ENCODE measurements at regions not wholly inside any gene's neighbourhood (a gene's known extent, or its start where the extent isn't known, plus 50 kb on each side); places are given as distances from the start of the nearest gene placed in this dataset.

GRCh38 chr6:102717737-102718456, 1324.4 kb downstream of the GRIK2 start:
- DNase-seq (ENCODE audit: low read depth in 2 of 3, low spot score in 1 of 3), result no peak

GRCh38 chr6:102717252-102717651, 1323.7 kb downstream of the GRIK2 start:
- no peak for DNase-seq (ENCODE audit: low read depth in 2 of 3, low spot score in 1 of 3)

DNA sequence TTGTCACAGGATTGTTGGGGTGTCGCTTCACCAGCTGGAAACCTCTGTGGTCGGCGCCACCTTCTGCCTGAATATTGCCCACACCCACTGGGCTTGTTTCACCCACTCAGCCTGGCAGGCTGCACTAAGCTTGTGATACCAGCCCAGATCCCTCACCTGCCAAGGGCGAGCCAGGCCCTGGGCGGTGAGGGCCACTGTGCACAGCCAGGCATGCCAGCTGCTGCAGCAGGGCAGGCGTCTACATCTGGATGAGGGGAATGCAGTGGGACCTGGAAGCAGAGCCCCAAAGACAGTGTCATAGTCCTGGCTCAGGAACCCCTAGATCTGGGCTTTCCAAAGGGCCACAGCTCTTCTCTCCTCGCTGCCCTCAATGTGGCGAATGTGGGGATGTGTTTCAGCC, 1307.5 kb downstream of the GRIK2 start:
- no peak for DNase-seq (ENCODE audit: low read depth in 2 of 3, low spot score in 1 of 3)

- DNase-seq (ENCODE audit: low read depth in 2 of 3, low spot score in 1 of 3), result no peak
Observed at GRCh38 chr6:102686461-102686860, 1293.0 kb downstream of the GRIK2 start.

DNA sequence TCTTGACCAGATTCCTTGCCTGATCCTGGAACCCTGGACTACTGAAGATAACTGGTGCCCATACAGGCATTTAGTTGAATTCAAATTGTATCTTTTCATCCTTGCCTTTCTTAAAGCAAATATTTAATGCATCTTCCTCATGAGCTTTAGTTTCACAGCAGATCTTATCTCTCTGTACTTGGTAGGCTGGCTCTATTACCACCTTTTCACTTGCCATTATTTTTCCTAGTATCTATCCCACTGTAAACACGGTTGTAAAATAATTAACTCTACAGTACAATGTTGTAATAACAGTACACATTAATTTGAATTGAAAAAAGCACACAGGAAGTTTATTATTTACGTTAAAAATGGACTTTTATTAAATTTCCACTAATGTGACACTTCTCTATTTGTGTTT, 1286.9 kb downstream of the GRIK2 start:
- DNase-seq (ENCODE audit: low read depth in 2 of 3, low spot score in 1 of 3), result no peak

GRCh38 chr6:102679865-102680264, 1286.4 kb downstream of the GRIK2 start:
- DNase-seq (ENCODE audit: low read depth in 2 of 3, low spot score in 1 of 3), result no peak

DNA sequence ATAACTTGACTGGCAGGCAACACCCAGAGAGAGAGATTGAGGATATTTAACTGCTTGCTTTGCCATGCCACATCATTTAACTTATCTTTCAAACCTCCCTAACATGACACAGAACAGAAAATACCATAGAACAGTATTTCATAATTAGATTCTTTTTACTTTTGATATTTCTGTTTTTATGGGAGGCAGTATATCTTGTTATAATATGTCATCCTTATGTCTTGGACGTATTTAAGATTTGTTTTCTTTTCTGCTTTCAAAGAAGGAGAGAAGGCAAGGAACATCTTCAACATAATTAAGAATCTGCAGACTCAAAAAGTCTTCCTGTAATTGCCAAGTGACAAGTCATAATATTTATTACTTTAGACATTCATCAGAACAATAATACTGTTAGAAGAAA, 1283.7 kb downstream of the GRIK2 start:
- DNase-seq (ENCODE audit: low read depth in 2 of 3, low spot score in 1 of 3), result no peak

DNA sequence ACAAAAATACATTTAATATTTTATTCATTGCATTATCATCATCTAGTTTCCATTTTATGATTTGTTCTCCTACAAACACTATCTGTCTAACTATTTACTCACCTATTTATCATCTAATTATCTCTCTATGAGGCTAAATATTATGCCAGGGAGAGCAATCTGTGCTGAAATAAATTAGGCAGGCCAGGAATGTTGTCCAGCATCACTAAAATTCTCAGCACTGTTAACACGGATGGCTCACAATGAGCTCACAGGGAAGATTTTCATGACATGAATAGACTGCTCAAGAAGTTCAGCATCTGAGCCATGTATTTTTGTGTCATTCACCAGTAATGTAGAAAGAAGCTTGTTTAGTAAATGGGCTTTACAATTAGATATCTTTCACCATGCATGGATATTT, 1277.2 kb downstream of the GRIK2 start:
- no peak for DNase-seq (ENCODE audit: low read depth in 2 of 3, low spot score in 1 of 3)

- no peak for DNase-seq (ENCODE audit: low read depth in 2 of 3, low spot score in 1 of 3)
Observed at GRCh38 chr6:102662851-102663250, 1269.3 kb downstream of the GRIK2 start.

- DNase-seq (ENCODE audit: low read depth in 2 of 3, low spot score in 1 of 3), result no peak
Observed at GRCh38 chr6:102660303-102660702, 1266.8 kb downstream of the GRIK2 start.

- no peak for DNase-seq (ENCODE audit: low read depth in 2 of 3, low spot score in 1 of 3)
Observed at GRCh38 chr6:102655823-102656222, 1262.3 kb downstream of the GRIK2 start.

DNA sequence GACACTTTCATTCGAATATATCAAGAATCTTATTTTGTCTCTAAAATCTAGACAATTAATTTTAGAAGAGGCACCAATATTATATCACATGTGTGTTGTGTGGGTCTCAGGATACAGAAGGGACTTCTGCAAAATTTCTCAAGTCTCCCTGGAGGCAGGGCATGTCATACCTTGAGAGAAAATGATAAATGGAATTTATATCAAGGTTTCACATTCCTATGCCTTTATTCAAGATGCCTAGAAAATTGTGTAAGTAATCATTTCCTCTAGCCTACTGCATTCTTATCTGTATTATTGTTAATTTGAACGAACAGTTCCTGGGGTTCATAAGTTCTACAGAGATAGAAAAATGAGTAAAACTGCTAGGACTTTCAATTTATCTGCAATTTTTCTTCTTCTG, 1247.9 kb downstream of the GRIK2 start:
- no peak for DNase-seq (ENCODE audit: low read depth in 2 of 3, low spot score in 1 of 3)

GRCh38 chr6:102631921-102632320, 1238.4 kb downstream of the GRIK2 start:
- no peak for DNase-seq (ENCODE audit: low read depth in 2 of 3, low spot score in 1 of 3)

GRCh38 chr6:102623201-102623600, 1229.7 kb downstream of the GRIK2 start:
- no peak for DNase-seq (ENCODE audit: low read depth in 2 of 3, low spot score in 1 of 3)

DNA sequence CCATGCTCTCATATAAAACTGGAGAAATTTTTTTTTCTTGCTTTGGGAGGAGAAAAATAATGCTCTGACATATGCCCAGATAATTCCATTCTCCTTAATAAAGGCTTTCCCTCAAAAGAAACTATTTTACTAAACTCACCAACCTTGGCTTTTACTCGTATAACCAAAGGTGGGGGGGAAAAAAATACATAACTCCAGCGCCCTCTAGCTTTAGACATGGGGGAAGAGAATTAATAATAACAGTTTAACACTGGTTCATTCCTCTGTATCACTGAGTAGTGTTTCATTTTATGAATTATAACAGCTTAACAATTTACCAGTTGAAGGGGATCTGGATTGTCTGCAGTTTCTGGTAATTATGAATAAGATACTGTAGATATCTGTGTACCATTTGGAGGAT, 1226.1 kb downstream of the GRIK2 start:
- DNase-seq (ENCODE audit: low read depth in 2 of 3, low spot score in 1 of 3), result no peak

DNA sequence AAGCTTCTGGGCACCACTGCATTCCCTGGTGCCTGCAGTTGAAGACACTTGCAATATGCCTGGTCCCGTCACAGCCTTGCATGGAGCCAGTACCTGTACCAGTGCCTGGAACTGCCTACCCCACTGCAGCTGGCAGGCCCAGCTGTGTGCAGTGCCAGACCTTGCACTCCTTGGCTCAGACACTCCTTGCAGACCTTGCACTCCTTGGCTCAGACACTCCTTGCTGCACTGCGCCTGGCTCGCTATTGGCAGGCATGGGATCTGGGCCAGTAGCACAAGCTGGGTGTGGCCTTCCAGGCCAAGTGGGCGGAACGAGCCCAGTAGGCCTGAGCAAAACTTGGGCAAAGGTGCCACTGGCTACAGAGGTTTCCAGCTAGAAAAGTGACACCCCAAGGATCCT, 1189.1 kb downstream of the GRIK2 start:
- no peak for DNase-seq (ENCODE audit: low read depth in 2 of 3, low spot score in 1 of 3)

DNA sequence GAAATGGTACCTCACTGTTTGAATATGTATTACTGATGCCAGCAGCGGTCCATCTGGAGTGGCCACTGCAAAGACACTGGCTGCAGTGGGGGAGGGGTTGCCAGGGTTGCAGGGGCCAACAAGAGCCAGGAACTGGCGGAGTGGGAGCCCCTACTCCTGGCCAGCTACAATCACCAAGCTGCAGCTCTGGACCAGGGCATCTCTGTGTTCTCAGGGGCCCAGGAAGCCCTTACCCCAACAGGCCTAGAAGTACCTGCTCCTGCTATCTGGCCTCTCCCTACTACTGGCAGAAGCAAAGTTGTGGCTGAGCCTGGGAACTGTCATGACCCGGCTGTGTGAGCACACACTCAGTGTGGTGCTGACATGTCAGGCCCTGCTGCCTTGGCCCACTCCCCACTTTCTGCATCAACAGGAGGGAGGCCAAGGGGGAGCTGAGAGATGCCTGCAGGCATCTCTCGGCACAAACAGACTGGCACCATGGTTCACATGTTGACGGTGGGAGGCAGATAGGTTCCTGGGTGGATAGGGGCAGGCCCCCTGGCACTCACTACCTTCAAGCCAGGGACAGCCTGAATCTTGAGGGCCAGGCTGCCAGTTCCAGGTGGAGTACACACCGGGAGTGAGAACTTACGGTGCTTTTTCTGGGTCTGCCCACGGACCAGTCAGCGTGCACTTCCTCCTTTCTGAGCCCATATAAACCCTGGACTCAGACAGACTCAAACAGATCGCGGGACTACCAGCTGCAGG, 1188.0 kb downstream of the GRIK2 start:
- no peak for DNase-seq (ENCODE audit: low read depth in 2 of 3, low spot score in 1 of 3)

GRCh38 chr6:102571236-102571908, 1177.9 kb downstream of the GRIK2 start:
- DNase-seq (ENCODE audit: low read depth in 2 of 3, low spot score in 1 of 3), result no peak

- no peak for DNase-seq (ENCODE audit: low read depth in 2 of 3, low spot score in 1 of 3)
Observed at GRCh38 chr6:102562713-102563112, 1169.2 kb downstream of the GRIK2 start.

- no peak for DNase-seq (ENCODE audit: low read depth in 2 of 3, low spot score in 1 of 3)
Observed at GRCh38 chr6:102553214-102553613, 1159.7 kb downstream of the GRIK2 start.

- no peak for DNase-seq (ENCODE audit: low read depth in 2 of 3, low spot score in 1 of 3)
Observed at GRCh38 chr6:102549221-102549874, 1155.8 kb downstream of the GRIK2 start.

GRCh38 chr6:102525336-102525735, 1131.8 kb downstream of the GRIK2 start:
- DNase-seq (ENCODE audit: low read depth in 2 of 3, low spot score in 1 of 3), result no peak

Measured in stimulated activated CD4-positive, alpha-beta T cell treated with anti-CD3 and anti-CD28 coated beads, Interleukin-12 subunit alpha, Interleukin-12 subunit beta, amount 100 ng/mL, for 48 hours (primary cell).